DMS114 treated with DMSO at 0.1 percent for 48 hours (cell line): ENCODE measurements at regions not wholly inside any gene's neighbourhood (a gene's known extent, or its start where the extent isn't known, plus 50 kb on each side); places are given as distances from the start of the nearest gene placed in this dataset.
"Not testable (repeated sequence)": the region's sequence is repeated elsewhere in the genome, so short reads cannot be mapped to it uniquely, and the experiment has no call there.

Experiments
- DNase-seq: peaks from one replicate; lab custom pipeline; 2025; ENCODE audit not compliant: unreplicated experiment; lab: John Stamatoyannopoulos, UW

DNA sequence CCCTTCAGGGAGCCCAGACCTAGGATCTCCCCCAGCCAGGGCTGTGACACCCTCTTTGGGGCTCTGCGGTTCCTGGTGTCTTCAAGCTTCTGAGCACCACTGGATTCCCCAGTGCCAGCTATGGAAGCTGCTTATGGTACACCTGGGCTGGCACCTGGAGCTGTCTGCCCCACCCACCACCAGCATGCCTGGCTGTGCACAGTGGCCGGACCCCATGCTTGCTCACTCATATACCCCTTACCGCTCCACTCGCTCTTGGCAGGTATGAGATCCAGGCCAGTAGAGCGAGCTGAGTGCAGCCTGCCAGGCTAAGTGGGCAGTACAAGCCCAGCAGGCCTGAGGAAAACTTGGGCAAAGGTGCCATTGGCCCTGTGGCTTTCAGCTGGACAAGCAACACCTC lies 114.0 kb downstream of the DACT1 start:
- no peak for DNase-seq

DNA sequence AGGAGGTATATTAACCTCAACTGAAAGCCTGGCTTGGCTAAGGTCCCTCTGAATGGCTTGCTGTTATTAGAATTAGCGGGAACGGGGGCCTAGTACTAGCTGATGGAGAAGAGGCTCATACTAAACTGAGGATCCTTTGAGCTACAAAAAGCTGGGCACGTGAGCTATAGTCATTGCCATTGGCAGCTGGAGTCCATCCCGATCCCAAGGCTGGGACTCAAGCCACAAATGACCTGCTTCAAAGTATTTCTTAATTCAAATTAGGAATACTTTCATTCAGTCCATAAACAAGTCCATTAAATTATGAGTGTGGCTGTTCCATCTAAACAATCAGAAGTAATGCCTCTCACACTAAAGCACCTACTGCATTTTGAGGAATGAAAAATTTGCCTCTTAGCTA lies 114.5 kb downstream of the DACT1 start:
- DNase-seq, result no peak

DNA sequence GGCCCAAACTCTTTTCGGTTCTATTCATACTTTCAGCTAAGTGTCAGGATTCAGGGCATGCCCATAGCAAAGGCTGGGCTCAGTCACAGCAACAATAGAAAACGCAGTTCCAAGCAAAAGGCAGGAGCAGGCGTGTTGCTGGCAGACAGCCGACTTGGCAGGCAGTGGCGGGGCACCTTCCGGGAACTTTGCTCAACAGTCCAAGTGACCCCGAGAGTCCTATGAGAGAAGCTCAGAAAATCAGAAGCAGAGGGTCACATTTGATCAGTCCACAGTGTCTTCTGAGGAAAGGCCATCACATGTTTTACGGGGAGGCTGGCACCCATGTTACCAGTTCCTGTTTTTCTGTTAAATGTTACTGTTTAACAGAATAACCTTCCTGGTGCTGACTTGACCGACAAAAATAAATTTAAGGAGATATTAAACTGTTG lies 115.0 kb downstream of the DACT1 start:
- no peak for DNase-seq

DNA sequence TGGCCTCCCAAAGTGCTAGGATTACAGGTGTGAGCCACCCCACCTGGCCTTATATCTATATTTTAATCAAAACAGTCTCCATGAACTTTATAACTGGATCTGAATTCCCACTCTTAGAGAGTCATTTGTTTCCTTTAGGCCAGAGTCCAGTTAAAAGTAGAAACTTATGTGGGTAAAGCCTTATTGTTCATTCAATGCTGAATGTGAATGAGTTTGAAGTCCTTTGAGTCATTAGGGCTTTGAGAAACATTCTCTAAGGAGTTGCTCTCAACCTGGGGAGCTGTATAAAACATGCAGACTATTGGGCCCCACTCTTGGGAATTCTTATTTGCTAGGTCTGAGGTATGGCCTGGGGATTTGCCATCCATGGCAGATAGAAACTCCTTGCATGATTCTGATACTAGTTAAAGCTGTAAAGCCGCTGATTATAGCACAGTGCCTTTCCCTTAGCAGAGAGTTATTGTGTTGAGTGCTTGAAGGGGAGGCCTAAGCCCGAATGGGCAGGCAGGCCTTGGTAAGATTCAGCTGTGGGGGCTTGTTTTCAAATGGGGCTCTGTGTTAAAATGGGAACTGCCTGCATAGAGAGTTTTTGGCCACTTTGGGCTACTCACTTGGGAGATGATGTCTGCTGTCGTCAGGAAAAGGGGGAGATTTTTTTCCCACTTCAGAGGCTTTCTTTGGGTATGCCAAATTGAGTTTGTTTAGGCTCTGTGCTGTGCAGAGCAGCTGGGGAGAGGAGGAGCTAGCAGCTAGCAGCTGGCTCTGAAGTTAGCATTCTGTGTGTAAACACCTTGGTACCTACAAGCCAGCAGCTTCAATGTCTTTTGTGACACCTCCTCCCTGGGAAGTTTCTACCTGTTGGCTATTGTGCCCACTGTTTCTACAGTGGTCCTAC lies 117.5 kb downstream of the DACT1 start:
- no peak for DNase-seq

DNA sequence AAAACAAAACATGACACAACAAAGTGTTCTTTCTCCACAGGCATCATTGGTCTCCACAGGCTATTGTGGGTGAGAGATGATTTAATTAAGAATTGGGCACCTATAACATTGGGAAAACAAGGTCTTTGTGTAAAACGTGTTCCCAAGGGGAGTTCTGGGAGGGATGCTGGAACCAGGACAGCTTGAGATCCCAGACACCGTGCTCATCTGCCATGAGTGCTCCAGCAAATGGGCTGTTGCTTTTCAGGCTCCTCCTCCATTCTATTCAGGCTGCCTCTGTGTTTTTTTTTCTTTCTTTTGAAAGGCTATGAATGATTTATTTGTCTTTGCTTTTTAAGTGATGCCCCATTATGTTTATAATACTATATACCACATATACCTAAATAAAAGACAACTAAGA lies 122.4 kb downstream of the DACT1 start:
- DNase-seq, result no peak

DNA sequence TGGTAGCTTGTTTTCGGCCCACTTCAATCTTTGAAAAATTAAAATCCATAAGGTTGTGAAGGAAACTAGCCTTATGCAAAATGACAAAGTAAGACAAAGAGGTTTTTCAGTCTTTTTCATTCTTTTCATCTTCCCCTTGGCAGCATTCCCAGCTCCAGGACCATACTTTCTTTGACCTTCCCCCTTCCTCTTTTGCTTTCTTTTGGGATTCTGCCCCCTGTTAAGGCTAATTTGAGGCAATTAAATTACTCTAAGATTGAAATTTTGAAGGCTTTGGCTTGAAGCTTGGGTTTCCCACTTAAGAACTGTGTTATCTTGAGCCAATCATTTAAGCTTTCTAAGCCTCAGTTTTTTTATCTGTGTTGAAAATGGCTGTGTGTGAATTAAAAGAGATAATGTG lies 124.9 kb downstream of the DACT1 start:
- DNase-seq, result no peak

DNA sequence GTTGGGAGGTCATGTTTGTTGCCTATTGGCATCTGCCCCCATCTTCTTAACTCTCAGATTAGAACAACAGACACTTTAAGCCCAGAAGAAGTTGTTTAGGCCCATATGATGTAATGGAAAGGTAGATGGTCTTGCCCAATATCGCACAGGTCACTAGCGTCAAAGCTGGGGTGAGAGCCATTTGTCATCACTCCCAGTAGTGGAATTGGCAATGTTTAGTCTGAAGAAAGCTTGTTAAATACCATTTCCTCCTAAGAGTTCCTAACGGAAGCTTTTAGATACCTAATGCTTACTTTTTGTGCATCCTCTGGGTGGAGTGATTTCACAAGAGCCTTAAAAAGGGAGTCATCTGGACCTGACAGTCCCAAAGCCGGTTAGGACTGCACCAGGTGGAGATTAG lies 125.4 kb downstream of the DACT1 start:
- DNase-seq, result no peak

DNA sequence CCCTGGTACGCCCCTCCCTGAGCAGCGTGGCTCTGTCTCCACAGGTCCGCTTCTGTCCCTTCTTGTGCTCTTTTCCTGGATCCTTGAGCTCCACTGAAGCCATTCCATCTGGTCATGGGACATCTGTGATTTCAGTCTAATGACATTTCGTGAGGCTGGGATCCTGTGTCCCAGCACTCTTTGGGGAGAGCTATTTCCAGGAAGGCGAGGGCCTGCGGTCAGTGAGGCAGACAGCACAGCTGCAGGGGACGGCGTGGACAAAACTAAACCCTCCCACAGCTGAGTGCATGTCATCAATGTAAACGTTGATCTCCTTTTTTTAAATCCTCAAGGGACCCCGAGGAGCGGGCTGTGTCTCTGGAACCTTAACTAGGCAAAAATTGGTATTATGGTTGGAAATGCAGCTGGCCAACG lies 127.7 kb downstream of the DACT1 start:
- DNase-seq, result no peak

DNA sequence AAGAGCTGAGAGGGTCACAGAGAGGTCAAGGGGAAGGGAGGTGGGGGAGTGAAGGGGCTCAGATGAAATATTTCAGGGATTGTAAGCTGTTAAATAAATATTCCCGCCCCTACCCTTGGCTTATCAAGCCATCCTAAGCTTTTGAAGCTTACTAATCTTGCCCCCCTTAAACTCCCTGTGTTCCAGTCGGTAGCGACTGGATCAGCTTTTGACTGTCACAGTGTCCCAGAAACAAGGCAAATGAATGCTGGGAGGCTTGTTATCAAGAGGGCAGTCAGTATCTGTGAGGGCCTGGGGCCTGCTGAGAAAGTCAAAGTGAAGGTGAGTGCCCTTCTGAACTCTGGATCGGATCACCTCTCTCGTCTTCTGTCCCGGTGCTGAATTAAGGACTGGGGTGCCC lies 128.1 kb downstream of the DACT1 start:
- no peak for DNase-seq

DNA sequence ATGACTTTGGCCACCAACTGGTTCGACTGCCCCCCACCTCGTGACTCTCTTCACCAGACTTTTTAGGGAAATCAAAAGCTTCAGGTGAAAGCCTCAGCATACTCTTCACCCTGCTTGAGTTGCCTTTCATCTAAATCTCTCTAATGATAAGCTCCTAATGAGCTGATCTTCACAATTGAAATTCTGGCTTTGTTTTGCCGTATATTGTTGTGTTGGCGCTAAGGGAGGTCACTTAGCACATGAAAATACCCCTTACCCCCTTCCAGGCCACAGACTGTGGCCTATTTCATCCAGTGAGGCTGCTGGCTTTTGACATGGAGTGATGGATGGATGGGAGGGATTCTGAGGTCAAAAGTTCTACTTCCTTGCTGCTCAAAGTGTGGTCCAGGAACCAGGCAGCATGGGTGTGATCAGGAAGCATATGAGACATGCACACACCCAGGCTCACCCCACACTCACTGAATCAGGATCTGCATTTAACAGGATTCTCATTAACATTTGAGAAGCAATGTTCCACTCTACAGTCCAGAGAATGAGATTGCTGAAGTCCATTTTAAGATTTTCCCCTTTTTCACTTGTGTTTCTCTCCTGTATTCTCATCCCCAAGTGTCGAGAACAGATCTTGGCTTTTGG lies 131.4 kb downstream of the DACT1 start:
- no peak for DNase-seq

DNA sequence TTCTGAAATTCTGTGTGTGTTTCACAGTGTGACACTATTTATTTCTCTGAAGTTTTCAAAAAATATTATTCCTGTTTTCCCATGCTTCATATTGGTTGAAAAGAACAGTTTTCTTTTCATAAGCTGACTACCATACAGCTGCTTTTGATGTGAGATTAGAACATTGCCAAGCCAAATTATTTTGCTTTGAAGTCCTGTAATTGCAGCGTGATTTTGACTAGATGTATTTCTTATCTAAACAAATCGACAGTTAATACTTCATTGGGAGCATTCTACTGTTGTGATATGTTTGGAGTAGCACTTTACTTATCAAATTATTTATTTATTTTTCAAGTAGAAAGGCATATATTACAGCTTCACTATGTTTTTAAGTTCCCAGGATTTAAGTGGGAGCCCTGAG lies 132.0 kb downstream of the DACT1 start:
- no peak for DNase-seq

DNA sequence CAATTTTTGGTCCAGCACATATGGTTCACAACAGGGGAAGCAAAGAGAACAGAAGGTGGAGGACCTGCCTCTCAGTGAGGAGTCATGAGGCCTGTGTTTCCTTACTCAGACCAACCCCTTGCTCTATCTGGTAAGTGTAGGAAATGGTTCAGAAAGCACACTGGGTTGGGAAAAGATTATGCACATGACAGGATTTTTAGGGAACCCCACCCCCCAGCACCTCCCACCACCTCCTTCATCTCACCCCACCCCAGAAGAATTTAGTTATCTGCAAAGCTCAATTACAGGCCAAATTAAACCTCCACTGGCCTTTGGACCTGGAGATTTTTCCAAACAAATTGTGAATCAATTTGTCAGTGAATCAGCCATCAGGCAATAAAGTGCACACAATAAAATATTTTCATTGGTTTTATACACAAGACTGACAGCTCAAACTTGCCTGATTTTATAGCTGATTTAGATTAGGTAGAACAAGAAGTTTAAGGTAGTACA lies 132.8 kb downstream of the DACT1 start:
- DNase-seq, result no peak

DNA sequence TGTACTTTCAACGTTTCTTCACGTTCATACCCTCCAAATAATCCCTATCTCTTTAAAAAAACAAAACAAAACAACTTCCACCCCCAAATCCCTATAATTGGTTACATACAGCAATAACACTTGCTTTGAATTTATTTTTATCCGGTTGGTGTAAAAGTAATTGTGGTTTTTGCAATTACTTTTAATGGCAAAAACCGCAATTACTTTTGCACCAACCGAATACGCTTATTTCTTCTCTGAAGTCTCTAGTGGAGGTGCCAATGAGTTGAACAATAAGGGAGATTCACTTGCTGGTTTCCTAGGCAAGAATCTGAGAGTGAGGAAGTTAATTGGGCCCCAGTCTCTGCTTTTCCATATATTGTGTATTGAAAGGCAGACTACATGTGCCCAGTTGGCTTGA lies 133.3 kb downstream of the DACT1 start:
- no peak for DNase-seq

DNA sequence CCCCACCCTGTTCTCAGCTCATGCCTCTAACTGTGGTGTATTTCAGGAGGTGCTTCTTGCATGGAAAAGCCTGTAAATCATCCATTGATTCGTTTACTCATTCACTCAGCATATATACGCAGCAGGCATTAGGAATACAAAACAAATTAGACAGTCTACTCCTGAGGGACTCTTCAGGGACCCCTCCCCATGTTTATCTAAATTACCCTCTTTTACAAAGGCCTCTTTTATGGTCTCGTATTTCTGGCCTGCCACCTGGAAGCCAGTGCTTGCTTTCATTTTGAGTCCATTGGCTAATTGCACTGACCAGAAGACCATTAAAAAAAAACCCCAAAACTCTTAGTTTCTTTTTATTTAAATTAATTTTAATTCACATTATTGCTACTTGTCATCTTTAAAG lies 134.4 kb downstream of the DACT1 start:
- no peak for DNase-seq

DNA sequence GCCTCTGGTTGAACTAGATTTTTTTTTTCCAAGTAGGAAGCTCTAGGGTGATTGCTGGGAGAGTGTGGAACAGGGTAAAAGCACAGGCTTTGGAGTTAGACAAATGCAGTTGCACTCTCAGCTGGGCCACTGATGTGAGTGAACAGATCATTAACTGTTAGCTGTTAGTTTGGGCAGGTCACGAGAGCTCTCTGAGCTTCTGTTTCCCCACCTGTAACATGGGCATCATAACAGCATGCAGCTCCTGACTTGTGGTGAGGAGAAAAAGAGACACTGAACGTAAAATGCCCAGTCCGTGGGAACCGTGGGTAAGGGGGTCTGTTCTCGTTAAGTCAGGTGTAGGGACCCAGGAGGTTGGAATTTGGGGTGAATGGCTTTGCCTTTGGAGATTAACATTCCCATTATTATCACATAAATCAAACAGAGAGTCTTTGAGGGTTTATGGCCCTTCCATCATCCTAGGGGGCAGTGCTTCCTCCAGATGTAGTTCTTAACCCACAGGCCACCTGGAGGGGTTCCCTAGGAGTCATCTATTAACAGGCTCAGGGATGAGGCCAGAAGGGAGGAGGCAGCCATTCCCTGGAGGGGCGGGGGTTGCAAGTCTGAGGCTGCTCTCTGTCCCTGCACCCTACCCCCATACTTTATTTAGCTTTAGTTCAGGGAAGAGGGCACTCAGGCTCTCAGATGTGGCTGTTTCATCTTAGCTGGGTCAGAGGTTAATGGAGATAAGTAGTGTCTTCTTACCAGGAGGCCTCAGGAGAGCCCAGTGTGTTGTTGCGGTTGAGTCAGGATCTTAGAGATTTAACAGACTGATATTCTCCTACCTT lies 135.2 kb downstream of the DACT1 start:
- no peak for DNase-seq

DNA sequence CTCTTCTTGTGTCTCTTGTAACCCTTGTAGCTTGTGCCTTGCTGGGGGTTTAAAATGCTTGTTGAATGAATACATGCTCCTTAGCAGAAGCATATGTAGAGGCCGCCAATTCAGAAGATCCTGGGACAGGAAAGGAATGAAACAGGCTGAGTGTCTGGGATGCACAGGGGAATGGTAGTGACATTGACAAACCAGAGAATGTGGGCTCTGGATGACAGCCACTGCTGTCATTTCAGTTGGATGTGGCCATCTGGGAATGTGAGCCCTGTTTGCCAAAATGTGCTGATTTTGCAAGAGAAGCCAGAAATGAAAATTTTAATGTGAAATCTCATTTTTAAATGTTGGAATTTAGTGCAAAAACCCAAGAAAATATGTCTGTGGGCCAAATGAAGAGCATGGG lies 136.8 kb downstream of the DACT1 start:
- DNase-seq, result no peak

DNA sequence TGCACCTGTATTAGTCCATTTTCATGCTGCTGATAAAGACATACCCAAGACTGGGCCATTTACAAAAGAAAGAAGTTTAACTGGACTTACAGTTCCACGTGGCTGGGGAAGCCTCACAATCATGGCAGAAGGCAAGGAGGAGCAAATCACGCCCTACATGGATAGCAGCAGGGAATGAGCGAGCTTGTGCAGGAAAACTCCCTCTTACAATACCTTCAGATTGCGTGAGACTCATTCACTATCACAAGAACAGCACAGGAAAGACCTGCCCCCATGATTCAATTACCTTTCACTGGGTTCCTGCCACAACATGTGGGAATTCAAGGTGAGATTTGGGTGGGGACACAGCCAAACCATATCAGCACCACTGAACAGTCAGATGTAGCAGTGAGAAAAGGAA lies 137.4 kb downstream of the DACT1 start:
- not testable (repeated sequence) for DNase-seq

DNA sequence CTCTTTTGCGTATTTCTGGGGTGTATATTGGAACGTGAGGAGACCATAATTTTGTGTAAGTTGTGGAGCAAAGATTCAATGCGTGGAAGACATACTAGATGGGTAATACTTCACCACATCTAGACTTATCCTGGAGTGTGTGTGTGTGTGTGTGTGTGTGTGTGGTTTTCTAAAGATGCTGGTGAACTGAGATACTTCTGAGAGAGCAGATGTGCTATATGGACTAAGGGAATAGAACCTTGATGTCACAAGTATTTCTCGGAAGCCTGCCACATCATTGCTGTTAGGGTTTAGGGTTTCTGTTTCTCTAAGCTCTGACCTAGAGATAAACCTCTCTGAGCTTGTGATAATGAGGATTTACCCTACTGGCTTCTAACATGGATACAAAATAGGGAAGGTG lies 138.8 kb downstream of the DACT1 start:
- DNase-seq, result no peak

DNA sequence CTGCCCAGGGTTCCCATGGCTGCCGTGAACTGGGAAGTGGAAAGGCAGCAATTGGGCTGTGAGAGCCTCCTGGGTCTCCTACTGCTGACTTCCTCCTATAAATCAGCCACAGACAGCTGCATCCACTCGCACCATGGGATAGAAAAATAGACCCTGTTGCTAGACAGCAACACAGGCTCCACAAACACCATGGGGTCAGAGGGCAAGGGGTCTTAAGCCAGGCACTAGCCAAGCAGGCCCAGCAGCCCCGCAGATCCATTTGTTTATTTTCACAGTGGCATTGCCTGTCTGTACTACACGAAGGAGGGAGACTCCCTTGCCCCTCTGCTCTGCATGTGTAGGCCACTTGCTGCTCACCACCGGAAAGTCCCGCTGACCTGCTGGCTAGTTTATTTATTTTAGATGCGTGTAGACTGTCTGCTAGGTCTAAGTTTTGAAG lies 139.8 kb downstream of the DACT1 start:
- DNase-seq, result no peak

DNA sequence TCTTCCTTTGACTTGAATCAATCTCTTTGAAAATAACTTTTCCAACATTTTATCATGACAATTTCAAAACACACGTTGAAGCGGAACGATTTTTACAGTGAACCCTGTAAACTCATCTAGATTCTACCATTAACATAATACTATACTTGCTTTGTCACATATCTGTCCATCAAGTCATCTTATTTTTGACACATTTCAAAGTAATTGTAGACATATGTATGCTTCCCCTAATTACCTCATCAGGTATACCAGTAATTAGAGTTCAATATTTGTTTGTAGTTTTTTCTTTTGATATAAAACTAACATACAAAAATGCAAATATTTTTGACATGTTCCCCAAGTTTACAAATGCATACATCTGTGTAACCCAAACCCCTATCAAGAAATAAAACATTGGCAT lies 140.4 kb downstream of the DACT1 start:
- DNase-seq, result no peak

DNA sequence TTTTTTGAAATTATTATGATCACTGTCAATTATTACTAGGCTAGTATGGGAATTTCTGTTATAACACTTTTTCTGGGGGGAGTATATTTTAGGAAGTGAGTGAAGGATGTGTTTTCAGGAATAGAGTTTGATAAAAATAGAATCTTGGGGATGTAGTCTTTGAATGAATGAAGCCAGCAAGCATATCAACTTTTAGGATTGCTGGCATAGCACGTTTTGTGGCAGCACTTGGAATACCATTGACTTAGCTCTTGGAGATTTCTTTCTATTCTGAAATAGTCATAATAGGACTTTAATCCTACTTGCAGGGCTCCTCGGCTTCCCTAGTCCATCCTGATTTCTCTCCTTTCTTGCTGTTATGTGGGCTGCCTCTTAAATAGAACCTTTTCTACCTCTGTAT lies 141.6 kb downstream of the DACT1 start:
- no peak for DNase-seq

DNA sequence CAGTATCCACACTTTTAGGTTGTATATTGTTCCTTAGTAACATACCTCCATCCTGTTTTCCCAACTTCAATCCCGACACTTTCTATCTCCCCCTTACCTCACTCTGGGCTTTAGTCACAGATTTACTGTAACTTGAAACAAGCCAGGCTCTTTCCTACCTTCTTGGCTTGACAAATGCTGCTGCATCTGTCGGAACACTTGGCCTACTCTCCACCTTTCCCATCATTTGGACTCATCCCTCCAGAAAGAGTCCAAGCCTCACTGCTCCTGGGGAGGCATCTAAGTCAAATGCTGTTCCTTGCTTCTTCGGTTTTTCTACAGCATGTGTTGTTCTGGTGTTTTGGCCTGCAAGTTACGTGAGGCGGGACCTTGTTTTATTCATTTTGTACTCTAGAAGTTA lies 142.4 kb downstream of the DACT1 start:
- no peak for DNase-seq
